ENCODE measurements at regions not wholly inside any gene's neighbourhood (a gene's known extent, or its start where the extent isn't known, plus 50 kb on each side); places are given as distances from the start of the nearest gene placed in this dataset.
"Not testable (repeated sequence)": the region's sequence is repeated elsewhere in the genome, so short reads cannot be mapped to it uniquely, and the experiment has no call there.

- DNase-seq = no peak
Observed at GRCh38 chr9:87382900-87383299, 114.8 kb upstream of the DAPK1 start.

DNA sequence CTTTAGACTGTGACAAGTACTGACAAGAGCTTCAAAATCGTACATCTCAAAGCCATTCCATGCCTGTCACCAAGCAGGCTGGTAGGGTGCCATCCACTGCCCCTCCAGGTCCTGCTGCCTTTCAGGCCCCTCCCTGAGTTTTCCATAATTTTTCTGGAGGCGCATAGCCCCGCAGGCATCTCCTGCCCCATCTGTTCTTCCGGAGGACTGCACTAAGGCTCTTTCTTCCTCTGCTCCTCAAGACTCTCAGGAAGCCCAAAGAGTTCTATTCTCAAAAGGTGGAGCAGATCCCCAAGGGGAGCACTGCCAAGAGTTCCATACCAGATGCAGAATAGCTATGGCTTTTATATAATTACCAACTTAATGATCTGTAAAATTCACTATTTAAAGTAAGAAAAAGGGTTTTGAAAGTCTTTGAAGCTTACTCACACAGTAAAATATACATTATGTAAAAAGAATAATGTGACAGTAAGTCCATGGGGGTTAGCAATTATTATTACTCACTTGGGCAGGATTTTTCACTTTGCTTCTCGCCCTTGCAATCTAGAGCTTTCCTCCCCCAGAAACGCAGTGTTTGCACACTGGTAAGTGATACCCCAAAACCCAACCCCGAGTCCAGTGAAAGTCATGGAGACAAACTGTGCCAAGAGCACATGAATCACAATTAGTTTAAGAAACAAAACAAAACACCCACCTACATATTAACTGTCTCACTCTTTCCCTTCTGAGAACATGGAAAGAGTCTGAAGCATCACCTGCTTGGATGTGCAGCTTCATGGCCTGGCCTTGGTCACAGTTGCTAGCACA, 114.1 kb upstream of the DAPK1 start:
- no peak for DNase-seq

DNA sequence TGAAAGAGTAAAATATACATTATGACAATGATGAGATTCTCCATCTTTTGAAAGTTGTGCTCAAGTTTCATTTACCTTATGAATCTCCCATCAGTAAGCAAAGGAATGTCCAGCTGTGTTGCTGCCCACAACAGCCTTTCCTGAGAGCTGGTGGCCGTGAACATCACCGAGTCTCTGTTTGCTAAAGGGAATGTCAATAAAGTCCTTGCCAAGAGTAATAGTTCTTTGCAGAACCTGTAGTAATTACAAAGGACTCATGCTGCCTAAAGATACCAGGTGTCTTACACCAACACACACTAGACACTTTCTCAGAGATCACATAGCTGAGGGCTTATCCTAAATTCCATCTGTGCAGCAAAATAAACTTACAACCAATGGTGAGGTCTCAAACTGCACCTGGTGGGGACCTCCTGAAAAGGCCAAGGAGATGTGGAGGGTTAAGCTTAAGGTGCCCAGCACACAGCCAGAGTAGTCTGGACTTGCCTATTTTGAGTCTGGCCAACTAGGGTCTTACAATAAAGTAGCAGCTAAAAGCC, 111.1 kb upstream of the DAPK1 start:
- DNase-seq = no peak

DNA sequence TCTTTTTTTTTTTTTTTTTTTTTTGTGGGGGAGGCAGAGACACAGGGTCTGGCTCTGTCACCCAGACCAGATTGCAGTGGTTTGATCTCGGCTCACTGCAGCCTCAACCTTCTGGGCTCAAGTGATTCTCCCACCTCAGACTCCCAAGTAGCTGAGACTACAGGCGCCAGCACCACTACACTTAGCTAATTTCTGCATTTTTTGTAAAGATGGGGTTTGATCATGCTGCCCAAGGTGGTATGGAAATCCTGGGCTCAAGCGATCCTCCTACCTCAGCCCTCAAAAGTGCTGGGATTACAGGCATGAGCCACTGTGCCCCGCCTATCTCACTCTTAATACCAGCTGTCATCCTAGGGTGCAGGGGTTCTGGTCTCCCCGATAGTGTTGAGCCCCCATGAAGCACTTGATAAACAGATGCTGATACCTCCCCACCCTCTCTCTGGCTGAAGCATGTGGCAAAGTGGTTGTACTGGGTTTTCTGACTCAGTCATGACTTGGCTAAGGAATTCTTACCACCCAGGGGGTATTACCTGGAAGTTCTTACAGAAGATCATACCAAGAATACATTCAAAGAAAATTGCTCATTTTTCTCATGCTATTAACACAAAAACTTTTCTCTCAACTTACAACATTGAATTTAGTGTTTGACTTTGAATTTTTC, 110.2 kb upstream of the DAPK1 start:
- no peak for DNase-seq

- DNase-seq = not testable (repeated sequence)
Observed at GRCh38 chr9:87388708-87389107, 109.0 kb upstream of the DAPK1 start.

- DNase-seq = no peak
Observed at GRCh38 chr9:87389936-87390335, 107.7 kb upstream of the DAPK1 start.

- DNase-seq = no peak
Observed at GRCh38 chr9:87390361-87390760, 107.3 kb upstream of the DAPK1 start.

DNA sequence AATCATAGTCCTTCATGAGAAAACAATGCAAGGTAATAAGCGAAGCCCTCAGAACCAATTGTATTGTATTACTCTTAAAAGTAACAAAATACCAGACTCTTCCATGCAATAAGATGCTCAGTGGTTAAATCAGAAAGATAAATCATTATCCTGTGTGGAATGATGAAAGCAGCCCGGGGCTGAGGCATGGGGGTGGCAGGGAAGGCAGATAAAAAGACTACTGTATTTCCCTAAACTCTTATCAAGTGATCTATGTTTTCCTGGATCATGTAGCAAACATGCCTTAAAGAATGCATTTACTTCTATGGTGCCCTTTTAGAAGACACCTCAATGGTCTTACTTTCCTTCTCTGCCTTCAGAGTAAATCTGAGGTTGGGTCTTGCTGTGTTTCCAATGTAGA, 105.6 kb upstream of the DAPK1 start:
- no peak for DNase-seq

- no peak for DNase-seq
Observed at GRCh38 chr9:87393706-87394230, 103.9 kb upstream of the DAPK1 start.

DNA sequence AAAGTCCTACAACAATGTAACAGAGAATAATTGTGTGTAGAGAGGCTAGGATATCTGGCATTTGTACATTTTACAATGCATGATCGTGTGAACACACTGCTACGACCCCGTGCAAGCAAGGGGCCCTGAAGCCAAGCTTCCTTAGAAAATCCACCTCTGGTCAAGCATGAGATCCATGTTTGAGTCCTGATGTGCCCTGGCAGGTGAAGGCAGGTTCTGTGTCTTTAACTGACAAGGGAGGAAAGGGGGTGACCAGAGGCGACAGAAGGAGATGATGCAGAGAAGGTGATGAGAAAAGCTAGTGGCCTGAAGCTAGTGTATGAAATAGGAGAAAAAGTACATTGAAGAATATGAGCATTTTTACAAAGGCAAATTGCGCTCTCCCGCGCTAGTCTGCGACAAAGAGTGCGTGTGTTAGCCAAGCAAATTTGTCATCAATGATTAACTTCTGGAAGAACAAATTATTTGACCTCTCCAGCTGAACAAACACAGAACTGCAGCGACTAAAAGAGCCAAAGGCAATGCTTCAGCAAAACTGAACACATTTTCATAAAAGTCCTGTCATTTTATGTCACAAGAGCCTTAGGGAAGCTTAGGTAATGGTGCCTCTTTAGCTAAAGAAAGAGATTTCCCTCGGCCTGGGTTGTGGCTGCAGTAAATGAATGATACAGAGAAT, 101.7 kb upstream of the DAPK1 start:
- no peak for DNase-seq

GRCh38 chr9:87401681-87402080, 96.0 kb upstream of the DAPK1 start:
- DNase-seq = no peak

DNA sequence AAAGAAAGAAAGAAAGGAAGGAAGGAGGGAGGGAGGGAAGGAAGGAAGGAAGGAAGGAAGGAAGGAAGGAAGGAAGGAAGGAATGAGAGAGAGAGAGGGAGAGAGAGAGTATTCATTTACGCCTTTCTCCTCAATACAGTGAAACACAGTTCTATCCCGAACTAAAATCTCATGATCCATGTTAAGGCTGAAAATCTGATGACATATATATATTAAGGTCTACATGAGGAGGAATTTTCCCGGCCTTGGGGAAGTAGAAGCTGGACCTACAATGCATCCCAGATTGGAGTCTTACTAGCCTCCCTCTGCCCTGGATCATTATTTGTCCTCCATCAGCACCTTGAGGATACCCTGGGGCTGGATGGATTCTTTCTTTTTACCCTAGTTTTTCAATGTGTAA, 95.1 kb upstream of the DAPK1 start:
- no peak for DNase-seq

GRCh38 chr9:87405677-87406542, 91.8 kb upstream of the DAPK1 start:
- peak; percentile 3 for DNase-seq

GRCh38 chr9:87406543-87407166, 91.0 kb upstream of the DAPK1 start:
- DNase-seq = no peak

GRCh38 chr9:87410047-87411005, 87.3 kb upstream of the DAPK1 start:
- not testable (repeated sequence) for DNase-seq

- DNase-seq = no peak
Observed at GRCh38 chr9:87420884-87421283, 76.8 kb upstream of the DAPK1 start.

- no peak for DNase-seq
Observed at GRCh38 chr9:87421734-87422133, 75.9 kb upstream of the DAPK1 start.

DNA sequence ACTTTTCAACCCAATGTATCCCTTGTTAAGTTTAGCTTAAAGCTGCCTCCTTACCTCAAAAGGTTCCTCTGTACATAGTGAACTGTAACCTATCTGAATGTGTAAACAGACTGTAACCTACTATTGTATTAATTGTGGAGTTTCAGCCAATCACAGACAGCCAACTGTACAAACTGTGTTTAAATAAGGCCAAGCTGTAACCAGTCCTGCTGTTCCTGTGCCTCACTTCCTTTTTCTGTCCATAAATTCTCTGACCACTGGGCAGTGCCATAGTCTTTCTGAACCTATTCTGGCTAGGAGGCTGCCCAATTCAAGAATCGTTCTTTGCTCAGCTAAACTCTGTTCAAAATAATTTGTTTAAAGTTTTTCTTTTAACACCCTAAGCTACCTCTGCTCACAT, 74.7 kb upstream of the DAPK1 start:
- no peak for DNase-seq

DNA sequence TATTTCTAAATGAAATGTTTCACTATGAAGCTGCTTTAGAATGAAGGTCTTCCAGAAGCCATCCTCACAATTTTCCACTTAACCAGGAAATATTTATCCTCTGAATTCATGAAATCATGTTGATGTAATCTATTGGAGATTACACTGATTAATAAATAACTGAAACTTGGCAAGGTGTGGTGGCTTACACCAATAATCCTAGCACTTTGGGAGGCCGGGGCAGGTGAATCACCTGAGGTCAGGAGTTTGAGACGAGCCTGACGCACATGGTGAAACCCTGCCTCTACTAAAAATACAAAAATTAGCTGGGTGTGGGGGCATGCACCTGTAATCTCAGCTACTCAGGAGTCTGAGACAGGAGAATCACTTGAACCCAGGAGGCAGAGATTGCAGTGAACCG, 73.8 kb upstream of the DAPK1 start:
- DNase-seq = not testable (repeated sequence)

- DNase-seq = no peak
Observed at GRCh38 chr9:87425202-87425601, 72.5 kb upstream of the DAPK1 start.
